ENCODE measurements at regions not wholly inside any gene's neighbourhood (a gene's known extent, or its start where the extent isn't known, plus 50 kb on each side); places are given as distances from the start of the nearest gene placed in this dataset.

GRCh38 chr15:37536967-37537605 is 397.4 kb upstream of the TMCO5A start:
- Histone ChIP-seq H3K27me3 (replicated peaks; ENCODE audit: insufficient read depth) (no peaks in the 10 kb centered on the region), H3K9me3 (no peaks in the 10 kb centered on the region), H3K4me3 (no peak overlapping the region), H3K27ac (no peak overlapping the region), H3K4me1 (ENCODE audit: control insufficient read depth in 1 of 2, low read depth in 2 of 2) (no peaks in the 10 kb centered on the region), H3K36me3 (no peaks in the 10 kb centered on the region)
- no peak for TF ChIP-seq CTCF (IDR thresholded peaks at IDR 0.05)
- ATAC-seq (ENCODE audit: insufficient number of reproducible peaks, low FRiP score, low read depth) = no peak
- DNase-seq (ENCODE audit: low spot score) = no peak

- TF ChIP-seq CTCF (IDR thresholded peaks at IDR 0.05) = no peak
- Histone ChIP-seq H3K9me3 (no peaks in the 10 kb centered on the region), H3K27me3 (replicated peaks; ENCODE audit: insufficient read depth) (no peaks in the 10 kb centered on the region), H3K27ac (no peak overlapping the region), H3K4me3 (no peak overlapping the region), H3K4me1 (ENCODE audit: control insufficient read depth in 1 of 2, low read depth in 2 of 2) (no peaks in the 10 kb centered on the region), H3K36me3 (no peaks in the 10 kb centered on the region)
- ATAC-seq (ENCODE audit: insufficient number of reproducible peaks, low FRiP score, low read depth) = no peak
- no peak for DNase-seq (ENCODE audit: low spot score)
Observed at GRCh38 chr15:37537802-37538201, 396.6 kb upstream of the TMCO5A start.

- Histone ChIP-seq H3K4me3 (no peak overlapping the region), H3K9me3 (no peaks in the 10 kb centered on the region), H3K4me1 (ENCODE audit: control insufficient read depth in 1 of 2, low read depth in 2 of 2) (no peaks in the 10 kb centered on the region), H3K36me3 (no peaks in the 10 kb centered on the region), H3K27me3 (replicated peaks; ENCODE audit: insufficient read depth) (no peaks in the 10 kb centered on the region), H3K27ac (no peak overlapping the region)
- DNase-seq (ENCODE audit: low spot score) (no peak), ATAC-seq (ENCODE audit: insufficient number of reproducible peaks, low FRiP score, low read depth) (no peak)
- TF ChIP-seq CTCF (IDR thresholded peaks at IDR 0.05) = no peak
Observed at GRCh38 chr15:37548116-37548515, 386.3 kb upstream of the TMCO5A start.

GRCh38 chr15:37550360-37551024 is 383.9 kb upstream of the TMCO5A start:
- no peaks in the 10 kb centered on the region for H3K27me3 ChIP-seq (replicated peaks; ENCODE audit: insufficient read depth)
- TF ChIP-seq CTCF (IDR thresholded peaks at IDR 0.05) = no peak
- H3K4me3 ChIP-seq = no peak overlapping the region
- DNase-seq (ENCODE audit: low spot score) (no peak), ATAC-seq (ENCODE audit: insufficient number of reproducible peaks, low FRiP score, low read depth) (no peak)
- H3K4me1 ChIP-seq (ENCODE audit: control insufficient read depth in 1 of 2, low read depth in 2 of 2) = no peaks in the 10 kb centered on the region
- H3K36me3 ChIP-seq = no peaks in the 10 kb centered on the region
- no peak overlapping the region for H3K27ac ChIP-seq
- H3K9me3 ChIP-seq = no peaks in the 10 kb centered on the region

GRCh38 chr15:37572401-37572800 is 362.0 kb upstream of the TMCO5A start:
- Histone ChIP-seq H3K4me3 (no peak overlapping the region), H3K27ac (no peak overlapping the region), H3K36me3 (no peaks in the 10 kb centered on the region), H3K4me1 (ENCODE audit: control insufficient read depth in 1 of 2, low read depth in 2 of 2) (no peaks in the 10 kb centered on the region), H3K27me3 (replicated peaks; ENCODE audit: insufficient read depth) (no peaks in the 10 kb centered on the region), H3K9me3 (no peaks in the 10 kb centered on the region)
- TF ChIP-seq CTCF (IDR thresholded peaks at IDR 0.05) = no peak
- ATAC-seq (ENCODE audit: insufficient number of reproducible peaks, low FRiP score, low read depth) = no peak
- no peak for DNase-seq (ENCODE audit: low spot score)
